Stimulated activated CD8-positive, alpha-beta memory T cell treated with anti-CD3 and anti-CD28 coated beads, Interleukin-12 subunit alpha, Interleukin-12 subunit beta, amount 100 ng/mL, for 24 hours (primary cell): ENCODE measurements at regions not wholly inside any gene's neighbourhood (a gene's known extent, or its start where the extent isn't known, plus 50 kb on each side); places are given as distances from the start of the nearest gene placed in this dataset.
"Not testable (repeated sequence)": the region's sequence is repeated elsewhere in the genome, so short reads cannot be mapped to it uniquely, and the experiment has no call there.

Experiments used
- DNase-seq: peaks from one replicate; pipeline ENCODE4 v3.0.0-alpha.2; 2020; ENCODE audit errors: extremely low read depth

- no peak for DNase-seq
Observed at GRCh38 chr10:21405981-21406380, 119.5 kb downstream of the SKIDA1 start.

- no peak for DNase-seq
Observed at GRCh38 chr10:21403256-21404015, 122.0 kb downstream of the SKIDA1 start.

GRCh38 chr10:21402606-21403083 lies 122.8 kb downstream of the SKIDA1 start:
- no peak for DNase-seq

GRCh38 chr10:21401196-21401595 lies 124.3 kb downstream of the SKIDA1 start:
- no peak for DNase-seq

- no peak for DNase-seq
Observed at GRCh38 chr10:21399392-21400035, 126.0 kb downstream of the SKIDA1 start.

GRCh38 chr10:21398563-21399231 lies 126.8 kb downstream of the SKIDA1 start:
- no peak for DNase-seq

- DNase-seq, result no peak
Observed at GRCh38 chr10:21396889-21397288, 128.6 kb downstream of the SKIDA1 start.

- DNase-seq, result no peak
Observed at GRCh38 chr10:21393931-21394330, 131.6 kb downstream of the SKIDA1 start.

- DNase-seq, result no peak
Observed at GRCh38 chr10:21388589-21388988, 136.9 kb downstream of the SKIDA1 start.

GRCh38 chr10:21387868-21388267 lies 137.6 kb downstream of the SKIDA1 start:
- no peak for DNase-seq

GRCh38 chr10:21385996-21386585 lies 139.4 kb downstream of the SKIDA1 start:
- DNase-seq, result no peak

- no peak for DNase-seq
Observed at GRCh38 chr10:21385536-21385935, 139.9 kb downstream of the SKIDA1 start.

GRCh38 chr10:21379143-21379542 lies 146.3 kb downstream of the SKIDA1 start:
- no peak for DNase-seq

- DNase-seq, result not testable (repeated sequence)
Observed at GRCh38 chr10:21375274-21375673, 150.2 kb downstream of the SKIDA1 start.

- DNase-seq, result not testable (repeated sequence)
Observed at GRCh38 chr10:21373881-21374280, 151.6 kb downstream of the SKIDA1 start.

- DNase-seq, result no peak
Observed at GRCh38 chr10:21372651-21373410, 152.7 kb downstream of the SKIDA1 start.

GRCh38 chr10:21369697-21370096 lies 155.8 kb downstream of the SKIDA1 start:
- DNase-seq, result no peak

GRCh38 chr10:21368728-21369425 lies 156.6 kb downstream of the SKIDA1 start:
- DNase-seq, result no peak

GRCh38 chr10:21368022-21368582 lies 157.4 kb downstream of the SKIDA1 start:
- no peak for DNase-seq

GRCh38 chr10:21366108-21366507 lies 159.4 kb downstream of the SKIDA1 start:
- not testable (repeated sequence) for DNase-seq
